ENCODE measurements at regions not wholly inside any gene's neighbourhood (a gene's known extent, or its start where the extent isn't known, plus 50 kb on each side); places are given as distances from the start of the nearest gene placed in this dataset.
"Not testable (repeated sequence)": the region's sequence is repeated elsewhere in the genome, so short reads cannot be mapped to it uniquely, and the experiment has no call there.

DNA sequence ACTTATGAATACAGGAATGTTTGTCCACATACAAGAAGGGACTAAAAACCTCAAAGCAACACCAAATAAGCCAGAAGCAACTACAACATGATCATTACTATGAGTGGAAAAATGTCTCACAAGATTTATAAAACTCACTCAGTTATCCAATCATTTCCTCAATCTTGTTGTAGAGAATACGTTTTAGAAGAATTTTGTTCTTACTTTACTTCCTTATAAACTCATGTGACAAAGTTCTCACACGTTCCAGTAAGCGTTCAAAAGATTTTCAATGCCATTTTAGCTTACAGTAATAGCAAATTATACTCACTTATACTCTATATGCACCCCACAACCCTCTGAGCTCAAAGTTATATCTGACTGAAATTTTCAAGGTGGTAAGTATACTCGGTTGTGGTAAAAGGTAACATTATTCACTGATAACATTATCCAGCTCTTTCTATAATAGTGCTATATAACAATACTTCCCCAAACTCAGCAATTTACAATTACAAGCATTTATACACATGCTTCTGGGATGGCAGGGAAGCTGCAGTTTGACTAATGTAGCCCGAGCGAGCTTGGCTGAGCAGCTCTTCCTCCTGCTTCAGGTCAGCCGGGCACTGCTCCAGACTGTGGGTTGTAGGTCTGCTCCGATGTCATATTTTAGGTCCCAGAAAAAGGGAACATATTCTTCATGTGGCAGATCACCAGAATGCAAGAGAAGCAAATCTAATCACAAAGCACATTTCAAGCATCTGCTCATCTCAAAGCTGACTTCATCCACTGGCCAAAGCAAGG, 226.3 kb downstream of the RCHY1 start:
- DNase-seq (ENCODE audit: low spot score) = no peak

DNA sequence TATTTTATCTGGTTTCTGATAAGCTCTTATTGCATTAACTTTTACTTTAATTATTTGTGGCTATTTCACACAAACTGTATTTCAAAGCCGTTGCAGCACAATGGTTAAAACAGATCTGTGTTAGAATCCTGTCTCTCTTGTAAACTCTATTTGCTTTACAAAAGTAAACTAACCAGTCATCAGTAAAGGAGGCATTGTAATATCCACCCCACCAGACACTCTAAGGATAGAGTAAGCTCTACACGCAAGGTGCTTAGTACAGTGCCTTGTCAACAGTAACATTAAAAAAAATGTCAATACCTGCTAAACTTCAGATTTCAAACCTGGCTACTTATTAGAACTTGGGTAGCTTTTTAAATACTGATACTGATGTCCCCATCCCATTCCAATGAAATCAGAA, 228.4 kb downstream of the RCHY1 start:
- DNase-seq (ENCODE audit: low spot score) = no peak

DNA sequence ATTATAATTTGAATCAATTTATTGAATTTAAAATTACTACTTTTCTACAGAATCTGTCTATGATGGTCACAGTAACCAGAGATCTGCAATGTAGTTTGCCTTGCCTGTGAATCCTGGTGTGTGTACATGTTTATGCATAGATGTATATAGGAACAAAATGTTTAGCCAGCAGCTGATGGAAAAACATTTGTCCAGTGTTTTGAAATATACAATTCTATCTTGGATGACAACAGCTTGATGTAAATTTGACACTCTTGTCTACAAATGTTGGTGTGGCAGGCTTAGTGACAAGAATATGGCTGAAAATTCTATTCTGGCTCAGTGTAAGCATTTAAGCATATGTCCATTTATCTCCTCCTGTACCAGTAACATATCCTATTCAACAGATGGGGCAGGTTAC, 229.4 kb downstream of the RCHY1 start:
- DNase-seq (ENCODE audit: low spot score) = no peak

DNA sequence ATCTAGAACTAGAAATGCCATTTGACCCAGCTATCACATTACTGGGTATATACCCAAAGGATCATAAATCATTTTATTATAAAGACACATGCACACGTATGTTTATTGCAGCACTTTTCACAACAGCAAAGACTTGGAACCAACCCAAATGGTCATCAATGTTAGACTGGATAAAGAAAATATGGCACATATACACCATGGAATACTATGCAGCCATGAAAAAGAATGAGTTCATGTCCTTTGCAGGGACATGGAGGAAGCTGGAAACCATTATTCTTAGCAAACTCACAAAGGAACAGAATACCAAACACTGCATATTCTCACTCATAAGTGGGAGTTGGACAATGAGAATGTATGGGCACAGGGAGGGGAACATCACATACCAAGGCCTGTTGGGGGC, 233.7 kb downstream of the RCHY1 start:
- not testable (repeated sequence) for DNase-seq (ENCODE audit: low spot score)

DNA sequence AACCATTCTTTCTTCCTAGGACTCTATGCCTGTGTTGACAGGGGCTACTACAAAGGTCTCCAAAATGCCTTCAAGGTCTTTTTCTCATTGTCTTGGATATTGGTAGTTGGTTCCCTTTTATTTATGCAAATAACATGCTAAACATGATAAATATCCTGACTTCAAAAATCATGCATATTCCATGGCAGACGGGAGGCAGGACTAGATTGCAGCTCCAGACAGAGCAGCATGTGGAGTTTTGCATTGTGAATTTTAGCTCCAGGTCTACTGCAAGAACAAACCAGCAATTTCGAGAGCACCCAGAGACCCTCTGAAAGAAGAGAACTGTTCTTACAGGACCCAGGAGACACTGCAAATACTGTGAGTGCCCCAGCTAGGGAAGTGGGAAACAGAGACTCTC, 254.9 kb downstream of the RCHY1 start:
- no peak for DNase-seq (ENCODE audit: low spot score)

DNA sequence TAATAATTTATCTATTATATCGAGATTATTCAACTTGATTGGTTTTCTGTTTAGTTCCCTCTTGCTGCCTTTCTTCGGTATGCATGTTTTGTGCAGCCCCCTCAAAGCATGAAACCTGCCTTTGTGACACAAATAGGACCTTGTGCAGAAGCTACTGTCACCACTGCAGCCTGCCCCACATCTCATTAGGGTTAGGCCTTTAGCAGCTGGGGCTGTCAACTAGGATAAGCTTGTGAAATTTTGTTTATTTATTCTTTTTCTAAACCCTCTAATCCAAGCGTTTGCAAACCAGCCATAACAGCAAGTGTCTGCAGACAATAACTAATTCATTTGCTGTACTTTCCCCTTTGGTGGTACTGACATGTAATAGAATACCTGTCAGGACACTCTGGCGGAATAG, 258.9 kb downstream of the RCHY1 start:
- no peak for DNase-seq (ENCODE audit: low spot score)

DNA sequence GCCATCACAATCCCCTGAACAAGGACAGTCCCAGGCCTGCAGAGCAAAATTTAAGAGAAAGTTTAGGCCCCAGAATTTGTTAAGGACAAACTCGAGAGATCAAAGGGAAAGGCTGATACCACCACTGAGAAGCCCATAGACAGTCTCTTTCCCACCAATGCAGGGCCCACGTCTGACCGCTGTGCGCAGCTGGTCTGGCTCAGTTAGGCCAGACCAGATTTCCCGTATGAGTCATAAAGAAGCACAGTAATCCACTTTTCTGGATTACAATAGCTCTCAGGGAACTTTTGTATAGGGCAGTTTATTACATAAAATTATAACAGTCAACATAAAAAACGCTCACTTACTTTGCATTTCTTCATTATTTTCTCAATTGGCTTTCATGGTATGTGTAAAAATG, 259.5 kb downstream of the RCHY1 start:
- no peak for DNase-seq (ENCODE audit: low spot score)

DNA sequence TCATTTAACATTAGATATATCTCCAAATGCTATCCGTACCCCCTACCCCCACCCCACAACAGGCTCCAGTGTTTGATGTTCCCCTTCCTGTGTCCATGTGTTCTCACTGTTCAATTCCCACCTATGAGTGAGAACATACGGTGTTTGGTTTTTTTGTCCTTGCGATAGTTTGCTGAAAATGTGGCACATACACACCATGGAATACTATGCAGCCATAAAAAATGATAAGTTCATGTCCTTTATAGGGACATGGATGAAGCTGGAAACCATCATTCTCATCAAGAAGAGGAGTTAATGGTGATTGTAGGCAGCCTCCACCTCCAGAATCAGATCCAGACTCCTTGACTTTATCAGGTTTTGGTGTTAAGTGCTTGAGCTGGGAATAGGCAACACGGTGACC, 261.1 kb downstream of the RCHY1 start:
- DNase-seq (ENCODE audit: low spot score) = not testable (repeated sequence)

DNA sequence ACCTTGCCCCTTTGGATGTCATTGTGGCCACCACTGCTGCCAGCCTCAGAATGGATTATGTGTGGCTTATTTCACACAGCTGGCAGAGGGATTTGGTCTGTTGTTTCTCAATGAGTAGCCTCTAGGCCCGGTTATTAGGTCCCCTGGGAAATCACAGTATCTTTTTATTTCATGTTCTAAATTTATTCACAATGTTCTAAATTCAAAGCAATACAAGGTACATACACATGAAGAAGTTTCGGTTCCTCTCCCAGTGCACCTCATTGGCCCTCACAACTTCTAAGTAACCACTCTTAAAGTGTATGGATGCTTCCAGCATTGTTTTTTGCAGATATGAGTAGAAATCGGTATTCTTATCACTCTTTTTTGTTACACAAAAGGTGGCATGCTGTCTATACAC, 262.7 kb downstream of the RCHY1 start:
- DNase-seq (ENCODE audit: low spot score) = no peak

DNA sequence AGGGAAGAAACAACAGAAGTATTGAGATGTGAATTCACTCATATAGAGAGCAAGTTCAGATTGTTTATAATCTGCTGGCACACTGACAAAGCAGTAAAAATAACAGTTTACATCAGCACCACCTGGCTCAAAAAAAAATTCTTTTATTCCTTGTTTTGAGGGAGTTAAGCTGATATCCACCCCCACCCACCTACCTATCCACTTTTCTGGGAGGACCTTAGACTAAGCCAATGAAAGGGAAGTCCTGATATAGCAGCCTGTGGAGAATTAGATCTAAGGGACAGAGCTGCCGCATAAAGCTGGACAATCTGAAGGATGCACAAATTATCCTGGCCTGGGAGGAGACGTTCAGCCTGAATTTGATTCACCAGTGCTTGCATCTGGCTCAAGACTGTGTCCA, 264.5 kb downstream of the RCHY1 start:
- DNase-seq (ENCODE audit: low spot score) = no peak

DNA sequence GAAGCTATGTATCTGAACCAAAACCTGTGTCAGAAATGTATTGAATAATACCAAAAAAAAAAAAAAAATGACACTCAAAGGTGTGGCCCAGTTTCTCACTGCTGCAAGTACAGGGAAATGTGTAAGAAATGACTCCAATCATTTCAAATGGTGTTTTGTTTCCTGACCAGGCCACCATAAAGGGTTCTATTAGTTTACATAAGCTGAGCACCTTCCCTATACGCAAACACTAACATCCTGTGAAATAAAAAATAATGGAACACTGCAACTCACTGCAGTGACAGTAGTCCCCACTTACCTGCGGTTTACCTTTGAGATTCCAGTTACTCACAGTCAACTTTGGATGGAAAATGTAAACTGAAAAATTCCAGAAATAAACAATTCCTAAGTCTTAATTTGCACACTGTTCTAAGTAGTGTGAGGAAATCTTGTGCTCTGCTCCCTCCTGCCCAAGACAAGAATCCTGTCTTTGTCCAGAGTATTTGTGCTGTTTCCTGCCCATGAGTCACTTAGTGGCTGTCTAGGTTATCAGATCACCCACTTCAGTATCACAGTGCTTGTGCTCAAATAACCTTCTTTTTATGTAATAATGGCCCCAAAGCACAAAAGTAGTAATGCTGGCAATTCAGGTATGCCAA, 265.3 kb downstream of the RCHY1 start:
- DNase-seq (ENCODE audit: low spot score) = no peak

DNA sequence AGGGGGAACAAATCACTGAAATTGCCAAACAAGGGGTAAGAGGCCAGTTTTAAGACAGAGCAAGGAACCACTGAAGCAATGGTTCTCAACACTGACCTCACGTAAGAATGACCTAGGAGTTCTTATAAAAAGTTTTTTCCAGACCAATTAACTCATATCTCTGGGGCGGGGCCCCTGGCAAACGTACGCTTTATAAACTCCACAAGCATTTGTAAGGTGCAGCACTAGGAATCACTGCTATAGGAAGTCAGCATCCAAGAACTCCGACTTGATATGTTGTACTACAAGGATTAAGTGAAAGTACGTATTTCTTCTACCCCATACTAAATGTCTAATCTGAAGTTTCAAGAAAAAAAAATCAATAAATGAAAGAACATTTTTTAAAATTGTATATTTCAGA, 269.9 kb downstream of the RCHY1 start:
- no peak for DNase-seq (ENCODE audit: low spot score)

DNA sequence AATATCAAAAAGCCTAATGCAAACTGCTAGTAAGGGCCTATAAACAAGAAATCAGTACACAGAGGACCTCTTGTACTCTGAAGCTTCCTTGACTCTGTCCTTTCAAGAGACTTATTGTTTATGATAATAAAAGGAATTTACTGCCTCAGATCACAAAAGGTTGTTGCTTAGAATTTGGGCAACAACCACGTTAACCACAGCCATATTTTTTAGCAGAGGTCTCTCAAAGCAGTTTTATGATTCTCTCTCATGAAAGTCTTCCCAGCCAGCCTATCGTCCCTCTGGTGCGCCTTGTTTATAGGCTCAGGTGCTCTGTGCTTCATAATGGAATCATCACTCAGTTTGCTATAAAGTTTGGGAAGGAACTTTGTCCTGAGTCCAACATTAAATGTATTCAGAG, 270.6 kb downstream of the RCHY1 start:
- no peak for DNase-seq (ENCODE audit: low spot score)

DNA sequence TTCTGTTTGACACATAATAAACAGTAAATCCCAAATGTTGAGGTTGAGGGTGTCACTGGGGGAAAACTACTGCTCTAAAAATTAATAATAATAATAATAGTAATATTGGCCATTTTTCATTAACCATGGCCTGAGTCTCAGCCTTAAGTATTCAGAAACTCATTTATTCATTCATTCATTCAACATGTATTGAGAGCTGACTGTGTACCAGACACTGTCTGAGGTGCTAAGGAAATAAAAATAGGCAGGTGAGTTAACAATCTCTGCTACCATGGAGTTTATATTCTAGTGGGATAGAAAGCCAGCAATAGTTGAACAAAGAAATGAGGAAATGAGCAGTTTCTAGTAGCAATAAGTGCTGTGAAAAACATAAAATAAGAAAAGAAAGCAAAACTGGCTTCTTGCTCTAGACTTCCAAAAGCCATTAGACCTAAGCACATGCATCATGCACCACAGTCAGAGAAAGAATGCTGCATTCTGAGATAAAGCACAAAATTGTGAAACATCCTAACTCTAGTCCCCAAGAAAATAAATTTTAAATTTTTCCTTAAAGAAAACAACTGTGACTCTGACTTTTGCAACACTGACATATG, 278.7 kb downstream of the RCHY1 start:
- DNase-seq (ENCODE audit: low spot score) = no peak

DNA sequence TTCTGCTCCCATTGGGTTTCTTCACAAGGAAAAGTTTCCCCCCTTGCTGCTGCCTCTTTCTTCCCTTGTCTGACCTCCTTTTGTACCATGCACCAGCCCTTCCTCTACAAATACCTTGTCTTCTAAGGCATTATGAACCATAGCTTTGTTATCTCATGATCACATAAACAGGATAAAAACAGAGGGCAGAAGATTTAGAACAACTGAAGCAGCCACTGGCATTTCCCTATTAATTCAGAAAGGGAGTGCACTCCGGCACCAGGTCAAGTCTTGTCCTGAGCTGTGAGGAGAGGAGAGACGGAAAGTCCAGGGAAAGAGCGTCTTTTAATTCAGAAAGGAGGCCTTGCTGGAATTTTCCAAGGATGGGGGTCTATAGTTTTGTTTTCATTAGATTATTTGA, 281.7 kb downstream of the RCHY1 start:
- DNase-seq (ENCODE audit: low spot score) = no peak

DNA sequence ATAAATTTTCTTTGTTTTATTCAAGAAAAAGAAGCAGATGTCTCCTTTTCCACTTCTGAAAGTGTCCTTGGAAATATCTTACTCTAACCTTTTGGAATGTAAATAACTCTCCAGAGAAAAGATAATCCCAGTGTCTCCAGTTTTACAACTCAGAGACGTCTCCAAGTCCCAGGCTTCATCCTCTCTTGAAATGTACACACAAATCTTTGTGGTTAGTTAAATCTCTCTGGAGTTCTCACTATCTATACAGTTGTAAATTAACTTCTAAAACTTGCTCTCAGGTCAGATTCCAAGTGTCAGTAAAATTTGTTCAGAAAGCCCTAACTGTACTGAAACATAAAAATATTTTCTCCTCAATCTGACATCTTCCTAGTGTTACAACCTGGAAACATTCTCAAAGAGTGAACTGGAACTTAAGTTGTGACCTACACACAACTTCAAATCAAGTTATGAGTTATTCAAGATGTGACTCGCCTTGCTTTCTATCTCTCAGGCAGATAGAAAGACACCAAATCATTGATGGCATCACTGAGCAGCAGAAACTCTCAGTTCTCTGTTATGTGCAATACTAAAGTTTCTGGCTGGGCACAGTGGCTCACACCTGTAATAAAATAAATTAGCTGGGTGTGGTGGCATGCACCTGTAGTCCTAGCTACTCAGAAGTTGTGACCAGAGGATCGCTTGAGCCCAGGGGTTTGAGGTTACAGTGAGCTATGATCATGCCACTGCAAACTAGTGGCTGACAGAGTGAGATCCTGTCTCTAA, 284.2 kb downstream of the RCHY1 start:
- no peak for DNase-seq (ENCODE audit: low spot score)

DNA sequence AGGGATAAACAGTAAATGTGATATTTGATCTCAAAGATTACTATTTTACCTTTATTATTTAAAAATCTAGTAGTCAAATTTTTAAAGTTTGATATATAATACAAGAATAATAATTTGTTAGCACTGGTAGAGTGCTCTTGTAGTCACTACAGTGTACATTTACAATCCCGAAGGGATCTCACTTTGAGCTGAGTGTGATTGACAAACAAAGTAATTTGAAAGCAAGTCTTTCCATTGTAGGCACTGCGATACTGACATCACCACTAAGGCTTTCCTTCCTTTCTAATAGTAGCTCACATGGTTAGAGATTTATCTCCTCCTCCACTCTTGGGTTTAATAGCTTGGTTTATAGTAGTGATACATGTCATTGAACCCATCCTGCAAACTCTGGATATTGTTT, 280.6 kb downstream of the PARM1 start:
- DNase-seq (ENCODE audit: low spot score) = no peak

DNA sequence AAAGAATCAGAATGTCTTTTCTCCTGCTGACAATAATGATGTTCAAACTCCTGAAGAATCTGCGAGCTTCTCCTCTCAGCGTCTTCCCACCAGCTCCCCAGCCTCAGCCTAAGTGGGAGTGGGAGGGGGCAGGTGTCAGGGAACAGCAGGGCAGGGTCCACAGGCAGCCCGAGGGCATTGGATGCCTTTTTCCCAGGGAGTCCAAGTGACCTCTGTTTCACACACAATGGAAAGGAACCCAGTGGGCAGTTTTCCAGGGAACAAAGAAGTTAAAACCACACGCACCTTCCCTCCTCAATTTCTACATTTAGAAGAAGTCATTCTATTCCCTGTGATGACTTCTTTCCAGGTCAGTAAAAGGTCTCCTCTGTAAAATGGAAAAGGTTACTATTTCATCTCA, 278.5 kb downstream of the PARM1 start:
- no peak for DNase-seq (ENCODE audit: low spot score)

DNA sequence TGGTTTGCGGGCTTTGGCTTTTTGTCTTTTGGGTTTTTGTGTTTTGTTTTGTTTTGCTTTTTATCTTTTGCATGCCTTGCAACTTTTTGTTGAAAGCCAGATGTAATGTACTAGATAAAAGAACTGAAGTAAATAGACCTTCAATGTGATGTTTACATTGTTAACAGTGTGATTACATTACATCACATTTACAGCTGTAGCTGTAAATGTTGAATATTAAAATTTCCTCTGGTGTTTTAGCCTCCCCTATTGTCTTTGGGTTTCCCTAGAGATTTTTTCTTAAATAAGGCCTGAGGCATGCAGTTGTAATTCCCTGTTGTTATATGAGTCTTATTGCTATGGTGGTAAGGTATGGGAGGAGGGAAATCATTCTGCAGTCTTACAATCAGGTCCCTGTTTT, 275.0 kb downstream of the PARM1 start:
- no peak for DNase-seq (ENCODE audit: low spot score)

DNA sequence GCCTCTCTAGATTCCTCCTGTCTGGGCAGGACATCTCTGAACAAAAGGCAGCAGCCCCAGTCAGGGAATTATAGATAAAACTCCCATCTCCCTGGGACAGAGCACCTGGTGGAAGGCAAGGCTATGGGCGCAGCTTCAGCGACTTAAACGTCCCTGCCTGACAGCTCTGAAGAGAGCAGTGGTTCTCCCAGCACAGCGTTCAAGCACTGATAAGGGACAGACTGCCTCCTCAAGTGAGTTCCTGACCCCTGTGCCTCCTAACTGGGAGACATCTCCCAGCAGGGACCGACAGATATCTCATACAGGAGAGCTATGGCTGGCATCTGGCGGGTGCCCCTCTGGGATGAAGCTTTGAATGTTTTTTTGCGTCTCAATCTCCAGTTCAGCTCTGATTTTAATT, 262.2 kb downstream of the PARM1 start:
- DNase-seq (ENCODE audit: low spot score) = no peak

DNA sequence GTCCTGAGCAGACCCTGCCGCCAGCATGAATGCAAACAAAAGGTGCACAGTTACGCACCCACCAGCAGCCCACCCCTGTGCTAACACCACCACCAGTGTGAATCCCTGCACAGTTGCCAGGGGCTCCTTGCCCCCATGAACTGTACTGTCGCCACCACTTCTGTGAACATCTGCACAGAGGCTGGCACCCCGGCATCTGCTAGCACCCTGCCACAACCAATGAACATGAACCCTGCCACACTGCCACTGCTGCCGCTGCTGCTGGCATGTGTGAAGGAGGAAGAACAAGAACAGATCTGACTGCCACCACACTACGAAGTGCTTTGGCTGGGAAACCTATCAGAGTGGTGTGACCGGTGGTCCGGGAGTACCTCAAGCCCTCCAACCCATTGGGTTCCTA, 261.3 kb downstream of the PARM1 start:
- DNase-seq (ENCODE audit: low spot score) = no peak

DNA sequence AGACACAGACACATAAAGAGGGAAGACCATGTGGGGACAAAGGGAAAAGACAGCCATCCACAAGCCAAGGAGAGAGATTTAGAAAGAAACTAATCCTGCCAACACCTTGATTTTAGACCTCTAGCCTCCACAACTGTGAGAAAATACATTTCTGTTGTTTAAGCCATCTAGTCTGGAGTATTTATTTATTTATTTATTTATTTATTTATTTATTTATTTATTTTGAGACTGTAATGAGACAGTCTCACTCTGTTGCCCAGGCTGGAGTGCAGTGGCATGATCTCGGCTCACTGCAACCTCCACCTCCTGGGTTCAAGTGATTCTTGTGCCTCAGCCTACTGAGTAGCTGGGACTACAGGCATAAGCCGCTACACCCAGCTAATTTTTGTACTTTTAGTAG, 259.3 kb downstream of the PARM1 start:
- DNase-seq (ENCODE audit: low spot score) = not testable (repeated sequence)
